ENCODE measurements at regions not wholly inside any gene's neighbourhood (a gene's known extent, or its start where the extent isn't known, plus 50 kb on each side); places are given as distances from the start of the nearest gene placed in this dataset.

GRCh38 chr14:43041976-43042375, 1435.3 kb downstream of the LRFN5 start:
- no peak for TF ChIP-seq CTCF (IDR thresholded peaks at IDR 0.05)
- no peak for TF ChIP-seq POLR2A (IDR thresholded peaks at IDR 0.05)
- TF ChIP-seq POLR2AphosphoS5 (IDR thresholded peaks at IDR 0.05; ENCODE audit: insufficient read depth in 1 of 2, low read depth in 1 of 2), result no peak
- Histone ChIP-seq H3K36me3 (no peaks in the 10 kb centered on the region), H3K27me3 (no peaks in the 10 kb centered on the region), H3K4me3 (no peak overlapping the region), H3K4me1 (no peaks in the 10 kb centered on the region), H3K9me3 (no peaks in the 10 kb centered on the region), H3K27ac (no peak overlapping the region)
- no peak for DNase-seq (ENCODE audit: extremely low spot score in 2 of 2)
- intact Hi-C loops (cut with DNase I), result no loop called here

- DNase-seq (ENCODE audit: extremely low spot score in 2 of 2), result no peak
- H3K9me3 ChIP-seq, result no peaks in the 10 kb centered on the region
- no peak overlapping the region for H3K4me3 ChIP-seq
- intact Hi-C loops (cut with DNase I), result no loop called here
- H3K36me3 ChIP-seq, result no peaks in the 10 kb centered on the region
- no peak for TF ChIP-seq POLR2A (IDR thresholded peaks at IDR 0.05)
- H3K27me3 ChIP-seq, result no peaks in the 10 kb centered on the region
- no peaks in the 10 kb centered on the region for H3K4me1 ChIP-seq
- H3K27ac ChIP-seq, result no peak overlapping the region
Observed at GRCh38 chr14:43041207-43041606, 1434.5 kb downstream of the LRFN5 start.

- no peak for TF ChIP-seq POLR2A (IDR thresholded peaks at IDR 0.05)
- no peak for TF ChIP-seq CTCF (IDR thresholded peaks at IDR 0.05)
- no peak for TF ChIP-seq POLR2AphosphoS5 (IDR thresholded peaks at IDR 0.05; ENCODE audit: insufficient read depth in 1 of 2, low read depth in 1 of 2)
- H3K4me3 ChIP-seq, result no peak overlapping the region
- no peak for DNase-seq (ENCODE audit: extremely low spot score in 2 of 2)
Observed at GRCh38 chr14:43039881-43040280, 1433.2 kb downstream of the LRFN5 start.

GRCh38 chr14:43031598-43031997, 1424.9 kb downstream of the LRFN5 start:
- intact Hi-C loops (cut with DNase I), result no loop called here
- TF ChIP-seq CTCF (IDR thresholded peaks at IDR 0.05) (no peak), POLR2AphosphoS5 (IDR thresholded peaks at IDR 0.05; ENCODE audit: insufficient read depth in 1 of 2, low read depth in 1 of 2) (no peak), POLR2A (IDR thresholded peaks at IDR 0.05) (no peak)

More at GRCh38 chr14:43039881-43040280, 1433.2 kb downstream of the LRFN5 start:
- no peaks in the 10 kb centered on the region for H3K36me3 ChIP-seq
- no peaks in the 10 kb centered on the region for H3K4me1 ChIP-seq
- H3K9me3 ChIP-seq, result no peaks in the 10 kb centered on the region
- no peak overlapping the region for H3K27ac ChIP-seq
- no peaks in the 10 kb centered on the region for H3K27me3 ChIP-seq
- intact Hi-C loops (cut with DNase I), result no loop called here

GRCh38 chr14:43022094-43022800, 1415.6 kb downstream of the LRFN5 start:
- Histone ChIP-seq H3K27me3 (no peaks in the 10 kb centered on the region), H3K27ac (no peak overlapping the region), H3K4me1 (no peaks in the 10 kb centered on the region), H3K9me3 (no peaks in the 10 kb centered on the region), H3K36me3 (no peaks in the 10 kb centered on the region), H3K4me3 (no peak overlapping the region)
- TF ChIP-seq CTCF (IDR thresholded peaks at IDR 0.05) (no peak), POLR2A (IDR thresholded peaks at IDR 0.05) (no peak), POLR2AphosphoS5 (IDR thresholded peaks at IDR 0.05; ENCODE audit: insufficient read depth in 1 of 2, low read depth in 1 of 2) (no peak)
- DNase-seq (ENCODE audit: extremely low spot score in 2 of 2), result no peak
- intact Hi-C loops (cut with DNase I), result no loop called here

More at GRCh38 chr14:43031598-43031997, 1424.9 kb downstream of the LRFN5 start:
- Histone ChIP-seq H3K27me3 (no peaks in the 10 kb centered on the region), H3K4me3 (no peak overlapping the region), H3K36me3 (no peaks in the 10 kb centered on the region), H3K27ac (no peak overlapping the region), H3K4me1 (no peaks in the 10 kb centered on the region), H3K9me3 (no peaks in the 10 kb centered on the region)
- DNase-seq (ENCODE audit: extremely low spot score in 2 of 2), result no peak
